AG04450 (cell line): ENCODE measurements at regions not wholly inside any gene's neighbourhood (a gene's known extent, or its start where the extent isn't known, plus 50 kb on each side); places are given as distances from the start of the nearest gene placed in this dataset.

Experiments used
- CTCF ChIA-PET: fragments of 300-600, 350-600 bp; formaldehyde crosslinking; extraction: SDS; loops from one replicate; lab custom pipeline; 2022; ENCODE audit warnings: antibody characterized with exemption, inconsistent platforms; lab: Charles Lee
- POLR2A ChIA-PET: fragments of 350-600 bp; formaldehyde crosslinking; extraction: SDS; loops from one replicate; lab custom pipeline; 2021; ENCODE audit warnings: antibody characterized with exemption, inconsistent platforms; lab: Yijun Ruan, JAX
- DNase-seq: peaks from one replicate; pipeline ENCODE4 v3.0.0-alpha.2; 2011; ENCODE audit warnings: low read depth, low spot score
- H3K27ac ChIP-seq: one replicate; pipeline ENCODE4 v1.5.1; 2012; ENCODE audit warnings: low read depth, low read length, control low read depth
- H3K27me3 ChIP-seq: one replicate; pipeline ENCODE4 v1.6.0; 2012; ENCODE audit warnings: low read length; ENCODE audit not compliant: control insufficient read depth, insufficient read depth
- H3K4me3 ChIP-seq: 2 replicates; pipeline ENCODE4 v1.5.1; 2011; ENCODE audit warnings: mild to moderate bottlenecking, low read depth, low read length, control low read depth
- H3K9me3 ChIP-seq: 2 replicates; pipeline ENCODE4 v1.5.1; 2012; ENCODE audit warnings: low read length; ENCODE audit not compliant: control insufficient read depth, insufficient read depth
- CTCF ChIP-seq: IDR thresholded peaks from 2 replicates; pipeline ENCODE4 v1.5.1; 2011; ENCODE audit warnings: low read depth, low read length, control low read depth, inconsistent platforms

DNA sequence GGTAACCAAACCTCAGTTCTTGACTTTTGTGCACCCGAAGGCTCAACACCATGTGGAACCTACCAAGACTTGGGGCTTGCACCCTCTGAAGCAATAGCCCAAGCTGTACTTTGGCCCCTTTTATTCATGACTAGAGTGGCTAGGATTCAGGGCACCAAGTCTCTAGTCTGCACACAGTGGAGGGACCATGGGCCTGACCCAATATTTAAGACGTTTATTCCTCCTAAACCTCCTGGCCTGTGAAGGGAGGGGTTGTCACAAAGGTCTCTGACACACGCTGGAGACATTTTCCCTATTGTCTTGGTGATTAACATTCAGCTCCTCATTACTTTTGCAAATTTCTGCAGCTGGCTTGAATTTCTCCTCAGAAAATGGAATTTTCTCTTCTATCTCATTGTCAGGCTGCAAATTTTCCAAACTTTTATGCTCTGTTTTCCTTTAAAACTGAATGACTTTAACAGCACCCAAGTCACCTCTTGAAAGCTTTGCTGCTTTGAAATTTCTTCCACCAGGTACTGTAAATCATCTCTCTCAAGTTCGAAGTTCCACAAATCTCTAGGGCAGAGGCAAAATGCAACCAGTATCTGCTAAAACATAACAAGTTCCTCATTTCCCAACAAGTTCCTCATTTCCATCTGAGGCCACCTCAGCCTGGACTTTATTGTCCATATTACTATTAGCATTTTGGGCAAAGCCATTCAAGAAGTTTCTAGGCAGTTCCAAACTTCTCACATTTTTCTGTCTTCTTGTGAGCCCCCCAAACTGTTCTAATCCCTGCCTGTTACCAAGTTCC is 481.4 kb upstream of the BTBD3 start:
- POLR2A ChIA-PET = no interaction called here
- Histone ChIP-seq H3K4me3 (no peak overlapping the region), H3K9me3 (peaks cover 6% of the 10 kb centered on the region; the same call in 1 of the 2 replicates), H3K27ac (no peak overlapping the region), H3K27me3 (no peaks in the 10 kb centered on the region)
- CTCF ChIA-PET = no interaction called here
- TF ChIP-seq CTCF = no peak
- no peak for DNase-seq

GRCh38 chr20:11437090-11437489 is 480.6 kb upstream of the BTBD3 start:
- H3K27me3 ChIP-seq = no peaks in the 10 kb centered on the region
- no peak for DNase-seq
- H3K4me3 ChIP-seq = no peak overlapping the region
- peaks cover 6% of the 10 kb centered on the region; the same call in 1 of the 2 replicates for H3K9me3 ChIP-seq
- no peak for TF ChIP-seq CTCF
- ChIA-PET CTCF (no interaction called here), POLR2A (no interaction called here)
- H3K27ac ChIP-seq = no peak overlapping the region

- H3K27ac ChIP-seq = no peak overlapping the region
- TF ChIP-seq CTCF = no peak
- POLR2A ChIA-PET = no interaction called here
- no peaks in the 10 kb centered on the region for H3K27me3 ChIP-seq
- H3K4me3 ChIP-seq = no peak overlapping the region
- CTCF ChIA-PET = no interaction called here
- DNase-seq = no peak
- H3K9me3 ChIP-seq = peaks cover 6% of the 10 kb centered on the region; the same call in 1 of the 2 replicates
Observed at GRCh38 chr20:11437611-11438380, 479.9 kb upstream of the BTBD3 start.

DNA sequence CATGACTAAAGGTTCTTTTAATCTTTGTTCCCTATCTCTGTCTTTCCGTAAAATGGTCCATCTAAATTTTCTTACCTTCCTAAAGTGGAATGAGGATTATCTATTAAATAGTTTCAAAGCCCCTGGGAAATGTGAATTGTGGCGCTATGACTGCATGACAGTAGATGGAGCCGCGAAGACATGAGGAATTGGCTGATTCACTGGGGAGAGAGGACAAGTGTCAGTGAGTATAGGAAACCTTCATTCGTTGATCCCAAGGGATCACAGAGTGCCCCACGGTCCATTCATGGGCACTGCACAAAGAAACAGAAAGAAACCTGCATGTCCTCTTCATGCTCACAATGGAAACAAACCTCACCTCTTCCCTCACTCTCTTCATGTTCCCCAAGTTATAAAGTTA is 479.3 kb upstream of the BTBD3 start:
- peaks cover 6% of the 10 kb centered on the region; the same call in 1 of the 2 replicates for H3K9me3 ChIP-seq
- no peak for TF ChIP-seq CTCF
- no peaks in the 10 kb centered on the region for H3K27me3 ChIP-seq
- ChIA-PET POLR2A (no interaction called here), CTCF (no interaction called here)
- DNase-seq = no peak
- H3K27ac ChIP-seq = no peak overlapping the region
- H3K4me3 ChIP-seq = no peak overlapping the region
